ENCODE measurements at regions not wholly inside any gene's neighbourhood (a gene's known extent, or its start where the extent isn't known, plus 50 kb on each side); places are given as distances from the start of the nearest gene placed in this dataset.
"Not testable (repeated sequence)": the region's sequence is repeated elsewhere in the genome, so short reads cannot be mapped to it uniquely, and the experiment has no call there.

GRCh38 chr7:112981966-112982365, 104.7 kb downstream of the GPR85 start:
- no peak for DNase-seq

- DNase-seq = not testable (repeated sequence)
Observed at GRCh38 chr7:112979055-112979454, 107.6 kb downstream of the GPR85 start.

GRCh38 chr7:112977244-112977955, 109.2 kb downstream of the GPR85 start:
- DNase-seq = not testable (repeated sequence)

GRCh38 chr7:112970771-112971170, 115.9 kb downstream of the GPR85 start:
- DNase-seq = no peak

GRCh38 chr7:112969946-112970345, 116.7 kb downstream of the GPR85 start:
- no peak for DNase-seq

- no peak for DNase-seq
Observed at GRCh38 chr7:112965506-112965905, 121.1 kb downstream of the GPR85 start.

- DNase-seq = no peak
Observed at GRCh38 chr7:112963634-112964033, 123.0 kb downstream of the GPR85 start.

GRCh38 chr7:112962815-112963214, 123.8 kb downstream of the GPR85 start:
- DNase-seq = no peak

- DNase-seq = no peak
Observed at GRCh38 chr7:112959276-112959675, 127.4 kb downstream of the GPR85 start.

- DNase-seq = no peak
Observed at GRCh38 chr7:112958775-112959174, 127.9 kb downstream of the GPR85 start.

- DNase-seq = no peak
Observed at GRCh38 chr7:112957901-112958300, 128.7 kb downstream of the GPR85 start.

GRCh38 chr7:112953031-112953430, 133.6 kb downstream of the GPR85 start:
- DNase-seq = not testable (repeated sequence)

- no peak for DNase-seq
Observed at GRCh38 chr7:112951070-112951469, 135.6 kb downstream of the GPR85 start.

- not testable (repeated sequence) for DNase-seq
Observed at GRCh38 chr7:112949682-112950081, 136.9 kb downstream of the GPR85 start.

GRCh38 chr7:112946350-112946749, 140.3 kb downstream of the GPR85 start:
- DNase-seq = no peak

- no peak for DNase-seq
Observed at GRCh38 chr7:112945046-112945445, 141.6 kb downstream of the GPR85 start.

- DNase-seq = no peak
Observed at GRCh38 chr7:112942981-112943380, 143.6 kb downstream of the GPR85 start.

GRCh38 chr7:112942125-112942524, 144.5 kb downstream of the GPR85 start:
- not testable (repeated sequence) for DNase-seq

- DNase-seq = no peak
Observed at GRCh38 chr7:112940314-112940732, 146.3 kb downstream of the GPR85 start.

- DNase-seq = peak; percentile 95
Observed at GRCh38 chr7:112939574-112940313, 146.9 kb downstream of the GPR85 start.

- DNase-seq = no peak
Observed at GRCh38 chr7:112938863-112939573, 147.6 kb downstream of the GPR85 start.

- no peak for DNase-seq
Observed at GRCh38 chr7:112937651-112938415, 147.6 kb upstream of the TMEM168 start.

- DNase-seq = no peak
Observed at GRCh38 chr7:112933598-112933997, 143.4 kb upstream of the TMEM168 start.
